NCI-H748 treated with DMSO at 0.1 percent for 48 hours (cell line): ENCODE measurements at regions not wholly inside any gene's neighbourhood (a gene's known extent, or its start where the extent isn't known, plus 50 kb on each side); places are given as distances from the start of the nearest gene placed in this dataset.
"Not testable (repeated sequence)": the region's sequence is repeated elsewhere in the genome, so short reads cannot be mapped to it uniquely, and the experiment has no call there.

Experiments used
- DNase-seq: peaks from one replicate; lab custom pipeline; 2025; lab: John Stamatoyannopoulos, UW

DNA sequence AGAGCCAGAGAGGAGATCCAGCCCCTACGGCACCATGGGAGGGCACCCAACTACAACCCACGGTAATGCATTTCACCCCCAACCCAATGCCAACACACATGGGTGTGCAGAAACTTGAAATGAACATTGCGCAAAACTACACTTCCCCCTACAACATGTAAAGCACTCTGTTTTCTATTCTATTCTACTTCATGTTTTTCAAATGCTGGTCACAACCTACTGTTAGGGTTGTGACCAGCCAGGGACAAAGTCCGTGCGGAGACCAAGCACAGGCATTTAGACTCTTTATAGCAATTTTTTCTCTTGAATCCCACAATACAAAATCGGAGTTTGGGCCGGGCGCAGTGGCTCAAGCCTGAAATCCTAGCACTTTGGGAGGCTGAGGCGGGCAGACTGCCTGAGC is 90.6 kb downstream of the MRPL14 start:
- DNase-seq = no peak

DNA sequence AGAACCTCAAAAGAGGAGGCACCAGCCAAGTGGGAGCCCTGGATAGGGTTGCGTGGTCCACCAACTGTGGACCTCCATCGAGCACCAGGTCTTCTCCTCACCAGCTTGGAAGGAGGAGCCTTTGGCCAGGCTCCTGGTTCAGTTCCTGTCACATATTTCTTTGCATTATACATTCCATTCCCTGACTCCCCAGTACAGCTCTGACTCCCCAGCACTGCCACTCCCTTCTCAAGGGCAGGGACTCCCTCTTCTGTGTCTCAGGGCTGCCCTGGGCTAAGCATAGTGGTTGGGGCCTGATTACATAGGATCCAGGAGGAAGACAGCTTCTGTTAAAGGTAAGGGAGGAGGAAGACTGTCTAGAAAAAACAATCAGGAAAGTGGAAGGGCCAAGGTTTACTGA is 91.1 kb downstream of the MRPL14 start:
- no peak for DNase-seq

DNA sequence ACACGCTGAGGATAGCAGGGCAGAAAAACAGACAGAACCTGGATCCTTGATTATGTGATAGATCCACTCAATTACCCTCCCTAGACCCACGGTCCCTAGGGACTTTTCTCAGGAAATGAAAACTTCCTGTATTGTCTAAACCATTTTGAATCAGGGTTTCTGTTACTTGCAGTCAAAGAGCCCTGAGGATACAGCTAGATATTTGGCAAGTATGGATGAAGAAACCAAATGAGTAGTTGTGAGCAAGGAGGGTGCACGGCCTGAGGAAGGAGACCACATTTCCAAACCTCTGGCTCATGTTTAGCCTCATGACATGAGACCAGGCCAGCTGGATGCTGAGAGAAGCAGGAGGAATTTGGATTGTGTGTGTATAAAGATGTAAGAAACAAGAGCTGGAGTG is 91.6 kb downstream of the MRPL14 start:
- DNase-seq = no peak

DNA sequence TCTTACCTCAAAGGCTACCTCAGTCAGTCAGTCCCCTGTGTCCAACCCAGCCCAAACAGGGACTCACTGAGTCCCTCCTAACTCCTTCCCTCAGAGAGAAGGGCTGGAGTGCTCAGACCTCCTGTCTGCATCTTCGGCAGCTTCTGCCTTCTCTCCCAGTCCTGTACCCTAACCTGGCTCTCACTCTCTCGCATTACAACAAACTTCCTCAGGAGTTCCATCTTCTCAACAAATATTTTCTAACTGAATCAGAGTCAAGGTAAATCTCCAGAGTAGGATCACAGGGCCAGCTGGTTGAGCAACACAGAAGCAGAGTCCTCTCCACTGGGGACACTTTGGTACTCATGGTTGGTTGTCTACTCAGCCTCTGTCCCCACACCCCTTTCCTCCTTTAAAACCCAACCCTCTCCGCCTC is 92.3 kb downstream of the MRPL14 start:
- no peak for DNase-seq

DNA sequence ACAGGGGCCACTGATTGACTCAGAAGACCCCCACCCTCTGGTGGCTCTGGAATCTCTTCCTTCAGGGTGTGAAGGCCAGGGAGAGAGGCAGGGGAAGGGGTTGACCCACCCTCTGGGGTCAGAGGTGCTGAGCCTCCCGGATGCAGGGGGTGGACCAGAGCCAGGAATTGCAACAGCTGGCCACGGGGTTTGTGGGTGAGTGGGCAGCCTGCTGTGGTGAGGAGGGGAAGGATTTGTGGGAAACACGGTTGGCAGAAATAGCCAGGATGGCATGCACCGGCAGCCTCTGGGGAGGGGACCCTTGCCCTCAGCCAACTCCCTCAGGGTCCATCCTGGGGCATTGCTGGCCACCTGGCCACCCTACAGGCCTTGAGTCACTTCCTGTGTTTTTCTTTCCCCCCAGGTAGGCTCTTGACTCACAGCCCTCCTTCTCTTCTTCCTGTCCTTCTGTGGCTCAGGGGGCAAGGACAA is 92.8 kb downstream of the MRPL14 start:
- DNase-seq = no peak

DNA sequence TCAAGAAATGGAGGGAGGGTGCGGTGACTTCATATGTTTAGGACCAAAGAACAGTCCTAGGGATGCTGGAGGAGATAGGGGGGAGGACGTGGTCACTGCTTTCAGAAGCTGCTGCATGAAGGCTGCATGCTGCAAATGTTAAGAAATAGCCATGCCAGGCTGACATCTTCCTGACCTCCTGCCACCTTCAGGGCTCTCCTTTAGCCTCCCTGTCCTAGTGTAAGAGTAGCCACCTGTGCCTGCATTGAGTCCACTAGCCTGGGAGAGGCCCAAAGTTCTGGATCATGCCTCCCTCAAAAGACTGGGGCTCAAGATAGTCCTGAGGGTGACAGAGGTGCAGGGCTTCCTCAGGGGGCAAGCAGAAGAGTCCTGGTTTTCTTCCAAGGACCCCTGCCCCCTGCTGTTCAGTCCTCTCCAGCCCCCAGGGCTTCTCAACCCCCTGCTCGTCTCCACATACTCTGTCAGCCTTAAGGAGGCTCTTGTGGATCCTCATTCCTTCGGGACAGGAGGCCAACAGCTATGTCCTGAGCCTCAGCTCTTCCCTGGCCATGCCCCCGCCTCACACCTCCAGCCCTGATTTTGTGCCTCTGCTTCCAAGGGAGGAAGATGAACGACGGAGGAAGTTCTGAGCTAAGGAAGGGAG is 96.3 kb downstream of the MRPL14 start:
- no peak for DNase-seq

DNA sequence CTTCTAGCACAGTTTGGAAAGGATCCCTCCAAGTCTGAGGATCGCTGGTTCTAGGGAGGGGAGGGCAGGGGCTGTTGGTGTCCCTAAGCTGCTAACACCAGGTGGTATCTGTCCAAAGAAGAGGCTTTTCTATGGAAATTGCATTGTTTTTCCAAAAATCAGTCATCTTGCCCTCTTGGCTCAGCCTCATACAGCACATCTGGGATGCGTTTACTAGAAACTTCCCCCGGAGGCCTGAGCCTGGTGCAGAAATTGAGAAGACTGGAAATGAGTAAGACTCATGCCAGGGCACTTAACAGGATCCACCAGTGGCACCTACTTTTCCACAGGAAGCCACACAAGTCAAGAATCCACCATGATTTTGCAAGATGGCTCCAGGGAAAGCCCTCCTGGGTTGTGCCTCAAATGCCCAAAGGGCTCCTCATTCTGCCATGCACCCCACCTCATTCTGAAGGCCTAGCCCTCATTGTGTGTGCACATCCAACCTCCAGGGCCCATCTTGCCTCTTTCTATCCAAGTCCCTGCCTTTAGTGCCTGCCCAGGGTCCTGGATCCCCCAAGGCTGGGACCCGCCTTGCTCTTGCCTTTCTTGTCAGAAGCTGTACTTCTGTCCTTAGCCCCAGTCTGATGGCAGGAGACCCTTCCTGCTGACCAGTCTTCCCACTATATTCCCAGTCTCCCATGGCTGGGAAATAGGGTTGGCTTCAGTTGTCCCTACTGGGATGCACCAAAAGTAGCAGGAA is 97.6 kb downstream of the MRPL14 start:
- DNase-seq = no peak

DNA sequence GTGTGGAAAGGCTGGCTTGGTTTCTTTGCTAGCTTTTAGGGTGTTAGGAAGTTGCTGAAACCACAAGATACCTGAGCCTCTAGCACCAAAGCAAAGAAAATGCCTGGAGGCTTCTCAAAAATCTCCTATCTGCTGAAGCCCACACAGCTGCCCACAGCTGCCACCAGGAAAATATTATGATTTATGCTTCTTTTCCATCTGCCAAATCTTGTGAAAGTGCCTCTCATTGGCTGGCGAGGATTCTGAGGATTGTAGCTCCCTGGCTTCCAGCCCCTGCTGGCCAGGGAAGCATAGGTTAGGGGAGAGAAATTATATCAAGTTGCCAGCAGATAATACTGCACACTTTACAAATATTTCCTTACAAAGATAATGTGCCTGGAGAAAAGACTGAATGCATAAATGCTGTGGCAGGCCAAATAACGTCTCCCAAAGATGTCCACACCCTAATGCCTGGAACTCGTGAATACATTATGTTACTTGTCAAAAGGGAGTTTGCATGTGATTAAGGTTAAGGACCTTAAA is 98.4 kb downstream of the MRPL14 start:
- no peak for DNase-seq

DNA sequence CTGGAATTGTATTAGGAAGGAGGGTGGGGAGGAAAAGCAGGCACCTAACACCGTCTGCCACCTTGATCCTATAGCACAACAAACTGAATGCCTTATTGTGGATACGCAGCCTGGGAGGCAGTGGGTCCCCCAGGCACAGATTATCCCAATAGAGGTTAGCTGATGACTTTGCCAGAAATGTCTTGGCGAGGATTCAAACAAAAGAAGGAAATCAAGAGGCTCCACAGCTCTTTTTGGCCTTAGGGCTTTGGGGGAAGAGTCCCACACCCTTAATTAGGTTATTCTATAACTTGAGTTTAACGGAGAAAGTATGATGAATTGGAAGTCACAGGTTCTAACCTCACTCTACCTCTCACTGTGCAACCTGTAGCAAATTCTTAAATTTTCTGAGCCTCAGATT is 102.0 kb downstream of the MRPL14 start:
- DNase-seq = no peak

DNA sequence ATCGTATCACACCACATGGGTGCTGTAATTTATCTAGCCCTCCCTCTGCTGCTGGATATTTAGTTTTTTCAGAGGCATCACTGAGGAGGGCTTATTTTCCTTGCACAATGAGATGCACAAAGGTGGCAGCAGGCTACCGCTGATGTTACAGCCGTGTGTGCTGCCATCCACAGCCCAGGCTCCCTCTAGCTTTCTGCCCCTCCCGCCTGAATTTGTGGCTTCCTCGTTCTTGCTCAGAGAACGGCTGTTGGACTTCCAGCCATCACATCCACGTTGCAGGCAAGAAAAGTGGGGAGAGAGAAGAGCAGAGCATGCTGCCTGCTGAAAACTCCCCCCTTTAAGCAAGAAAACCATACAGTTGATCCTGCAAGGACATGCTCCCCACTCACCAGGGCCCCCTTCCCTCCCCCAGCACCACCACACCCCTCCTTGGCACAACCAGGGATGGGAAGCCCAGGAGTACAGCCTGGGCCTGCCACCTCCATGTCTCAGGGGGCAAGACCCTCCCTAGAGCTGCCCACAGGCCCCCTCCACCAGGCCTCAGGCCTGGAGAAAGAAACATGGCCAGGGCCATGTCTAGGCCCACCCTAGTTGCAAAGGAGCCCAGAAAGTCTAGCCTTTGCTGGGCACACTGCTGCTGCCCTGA is 102.6 kb downstream of the MRPL14 start:
- no peak for DNase-seq

DNA sequence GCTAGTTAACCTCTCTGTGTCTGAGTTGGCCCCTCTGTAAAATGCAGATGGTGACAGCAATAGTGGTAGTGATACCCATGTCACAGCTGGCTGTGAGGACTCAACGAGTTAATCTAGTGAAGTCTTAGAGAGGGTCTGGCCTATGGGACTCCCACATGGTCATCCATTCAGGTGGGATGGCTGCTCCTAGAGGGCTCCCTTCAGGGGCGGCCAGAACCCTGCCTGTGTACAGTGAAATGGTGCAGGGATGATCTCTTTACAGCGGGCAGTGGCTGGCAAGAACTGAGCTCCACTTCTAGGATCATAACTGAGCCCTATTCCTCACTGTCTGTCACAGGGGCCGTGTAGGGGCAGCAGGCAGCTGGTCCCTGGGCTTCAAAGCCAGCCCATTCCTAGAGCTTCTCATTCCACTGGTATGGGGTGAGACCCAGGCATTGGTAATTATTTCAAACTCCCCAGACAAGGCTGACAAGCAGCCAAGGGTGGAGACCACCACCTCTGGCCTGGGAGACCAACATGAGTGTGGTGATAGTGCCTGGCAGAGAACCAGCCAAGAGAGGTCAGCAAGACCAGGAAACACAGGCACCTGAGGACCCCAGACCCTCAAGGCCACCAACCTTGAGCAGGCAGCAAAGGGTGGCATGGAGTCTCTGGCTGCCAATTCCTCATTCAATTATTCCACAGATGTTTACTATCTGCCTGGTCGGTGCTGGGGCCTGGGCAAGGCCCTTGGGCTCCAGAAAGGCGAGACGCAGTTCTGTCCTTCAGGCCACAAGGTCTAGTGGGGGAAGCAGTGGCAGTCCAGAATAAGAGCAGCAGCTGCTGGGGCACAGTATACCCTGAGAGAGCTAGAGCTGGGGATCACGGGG is 103.4 kb downstream of the MRPL14 start:
- no peak for DNase-seq

DNA sequence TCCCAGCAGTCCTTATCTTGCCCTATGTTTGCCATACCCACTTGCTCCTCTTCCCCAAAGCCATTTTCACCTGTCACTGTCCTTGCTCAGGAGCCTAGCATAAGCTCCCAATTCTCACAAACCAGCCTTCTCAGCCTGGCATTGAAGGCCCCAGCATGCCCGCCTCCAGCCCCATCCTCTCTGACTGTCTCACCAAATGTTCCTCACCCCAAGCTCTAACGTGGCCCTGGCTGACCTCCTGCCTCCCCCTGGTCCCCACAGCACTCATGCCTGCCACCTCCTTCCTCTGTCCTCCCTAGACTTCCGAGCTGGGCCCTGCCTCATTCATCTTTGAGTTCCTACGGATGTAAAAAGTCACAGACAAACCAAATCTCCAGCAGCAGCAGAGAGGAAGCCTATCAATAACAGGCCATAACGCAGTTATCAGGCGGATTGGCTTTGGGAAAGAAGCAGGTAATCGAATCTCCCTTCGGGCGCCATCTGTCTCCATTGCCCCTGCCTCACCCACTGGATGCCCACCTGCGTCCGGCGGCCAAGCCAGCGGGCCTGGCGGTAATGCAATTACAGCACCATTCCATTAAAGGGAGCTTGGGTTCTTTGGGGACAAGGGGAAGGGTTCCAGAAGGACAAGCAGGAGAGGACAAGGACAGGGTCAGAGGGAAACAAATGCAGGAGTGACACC is 104.4 kb downstream of the MRPL14 start:
- no peak for DNase-seq

DNA sequence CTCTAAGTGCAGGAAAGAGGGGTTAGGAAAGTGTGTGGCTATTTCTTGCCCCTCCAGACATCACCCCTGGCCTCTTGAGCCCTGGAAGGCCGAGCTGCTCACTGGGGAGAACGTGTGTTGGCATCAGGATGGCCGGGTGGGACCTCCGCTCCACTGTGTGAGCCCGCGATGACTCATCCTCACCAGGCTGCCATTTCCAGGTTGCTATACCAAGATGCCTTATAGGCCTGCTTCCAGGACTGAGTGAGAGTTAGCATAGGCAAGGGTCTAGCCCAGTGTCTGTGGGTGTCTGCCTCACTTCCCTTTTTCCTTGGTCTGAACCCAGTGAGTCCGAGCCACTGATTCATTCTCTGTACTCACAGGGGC is 105.0 kb downstream of the MRPL14 start:
- no peak for DNase-seq

DNA sequence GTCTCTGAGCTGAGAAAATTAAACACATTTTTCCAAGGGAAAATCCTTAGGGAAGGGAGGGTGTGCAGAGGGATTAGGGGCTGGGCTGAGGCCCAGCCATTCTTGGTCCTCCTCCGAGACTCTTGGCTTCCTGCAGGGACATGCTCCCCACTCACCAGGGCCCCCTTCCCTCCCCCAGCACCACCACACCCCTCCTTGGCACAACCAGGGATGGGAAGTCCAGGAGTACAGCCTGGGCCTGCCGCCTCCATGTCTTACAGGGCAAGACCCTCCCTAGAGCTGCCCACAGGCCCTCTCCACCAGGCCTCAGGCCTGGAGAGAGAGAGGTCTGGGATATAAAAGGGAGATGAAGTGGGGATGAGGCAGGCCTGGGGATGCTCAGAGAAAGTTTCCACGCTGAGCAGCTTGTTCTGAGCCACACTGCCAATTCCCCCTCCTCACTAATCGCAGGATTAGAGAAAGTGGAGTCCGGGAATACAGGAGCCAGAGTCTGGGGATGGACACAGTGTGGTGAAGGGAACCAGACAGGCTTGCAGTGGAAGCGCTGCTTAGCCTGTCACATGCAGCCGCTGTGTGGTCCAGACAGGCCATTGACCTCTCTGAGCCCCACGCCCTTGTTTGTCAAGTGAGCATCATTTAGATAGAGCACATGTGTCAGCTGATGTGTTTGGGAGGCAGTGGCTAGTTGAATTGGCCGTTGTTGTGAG is 105.5 kb downstream of the MRPL14 start:
- DNase-seq = no peak

DNA sequence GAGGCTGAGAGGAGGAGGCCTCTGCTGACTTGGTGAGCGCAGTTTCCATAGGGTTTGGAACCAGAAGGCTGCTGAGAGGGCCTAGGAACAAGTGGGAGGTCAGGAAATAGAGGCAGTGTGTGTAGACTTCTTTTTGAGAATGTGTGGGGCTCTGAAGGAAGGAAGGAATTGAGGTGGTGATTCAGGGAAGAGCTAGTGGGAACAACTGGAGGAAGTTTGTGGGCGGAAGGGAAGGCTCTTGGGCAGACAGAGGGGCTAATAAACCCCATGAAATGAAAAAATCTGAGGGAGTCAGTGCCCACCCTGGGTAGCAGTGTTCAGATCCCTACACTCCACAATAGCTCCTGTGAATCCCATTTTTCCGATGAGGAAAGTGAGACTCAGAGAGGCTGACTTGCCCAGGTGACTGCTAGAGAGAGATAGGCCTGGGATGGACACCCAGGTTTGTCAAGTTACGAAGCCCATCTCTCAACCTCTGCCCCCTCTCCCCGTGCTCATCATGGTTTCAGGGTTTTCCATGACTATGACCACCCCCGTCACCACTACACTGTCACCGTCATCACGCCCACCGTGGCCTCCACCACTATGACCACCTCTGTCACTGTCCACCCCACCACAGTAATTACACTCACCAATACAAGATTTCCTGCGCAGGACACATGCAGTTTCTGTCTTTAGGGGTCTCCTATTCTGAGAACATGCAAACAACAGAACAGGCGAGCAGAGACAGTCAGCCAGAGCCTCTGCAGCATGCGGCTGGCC is 106.4 kb downstream of the MRPL14 start:
- DNase-seq = no peak

DNA sequence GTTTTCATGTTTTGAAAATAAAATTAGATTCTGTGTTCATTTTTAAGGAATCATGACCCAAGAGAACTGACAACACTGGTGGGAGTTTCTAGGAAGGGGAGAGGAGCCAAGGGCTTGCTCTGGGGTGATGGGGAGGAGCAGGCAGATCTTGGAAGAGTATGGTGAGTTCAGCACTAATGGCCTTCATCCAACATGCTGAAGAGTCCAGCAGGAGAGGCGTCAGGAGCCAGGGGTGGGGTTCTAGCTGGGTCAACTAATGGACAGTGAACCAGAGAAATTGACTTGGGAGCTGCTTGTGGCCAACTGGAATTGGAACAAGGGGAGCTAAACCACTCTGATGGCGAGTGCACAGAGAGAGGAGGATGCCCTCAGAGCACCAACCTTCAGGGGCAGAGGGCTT is 107.1 kb downstream of the MRPL14 start:
- no peak for DNase-seq

DNA sequence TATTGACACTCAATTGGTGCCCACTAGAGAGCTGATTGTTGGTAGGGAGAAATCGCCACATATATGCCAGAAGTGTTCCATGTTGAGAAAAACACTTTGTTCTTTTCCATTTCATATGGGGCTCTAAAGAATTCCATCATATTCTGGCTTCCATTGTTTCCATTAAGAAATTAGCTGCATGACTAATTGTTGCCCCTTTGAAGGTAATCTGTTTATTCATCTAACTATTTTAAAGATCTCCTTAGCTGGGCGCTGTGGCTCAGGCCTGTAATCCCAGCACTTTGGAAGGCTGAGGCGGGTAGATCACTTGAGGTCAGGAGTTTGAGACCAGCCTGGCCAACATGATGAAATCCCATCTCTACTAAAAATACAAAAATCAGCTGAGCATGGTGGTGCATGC is 109.9 kb downstream of the MRPL14 start:
- not testable (repeated sequence) for DNase-seq

DNA sequence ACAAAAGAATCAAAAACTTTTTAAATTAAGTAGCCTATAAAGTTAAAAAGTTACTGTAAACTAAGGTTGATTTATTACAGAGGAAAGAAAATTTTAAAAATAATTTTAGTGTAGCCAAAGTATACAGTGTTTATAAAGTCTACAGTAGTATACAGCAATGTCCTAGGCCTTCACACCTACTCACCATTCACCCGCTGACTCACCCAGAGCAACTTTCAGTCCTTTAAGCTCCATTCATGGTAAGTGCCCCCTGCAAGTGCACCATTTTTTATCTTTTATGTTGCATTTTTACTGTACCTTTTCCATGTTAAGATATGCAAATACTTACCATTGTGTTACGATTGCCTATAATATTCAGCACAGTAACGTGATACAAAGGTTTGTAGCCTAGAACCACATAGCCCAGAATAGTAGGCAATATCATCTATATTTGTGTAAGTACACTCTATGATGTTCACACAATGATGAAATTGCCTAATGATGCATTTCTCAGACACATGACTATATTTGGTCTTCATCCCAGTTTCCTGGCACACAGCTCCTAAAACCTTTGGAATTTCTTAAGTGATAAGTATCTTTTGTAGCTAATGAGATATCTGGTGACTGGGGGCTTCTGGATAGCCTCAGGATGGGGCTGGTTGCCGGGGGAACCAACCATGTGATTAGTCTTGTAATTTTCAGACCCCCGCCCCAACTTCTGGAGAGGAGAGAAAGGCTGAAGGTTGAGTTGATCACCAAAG is 111.0 kb downstream of the MRPL14 start:
- no peak for DNase-seq

DNA sequence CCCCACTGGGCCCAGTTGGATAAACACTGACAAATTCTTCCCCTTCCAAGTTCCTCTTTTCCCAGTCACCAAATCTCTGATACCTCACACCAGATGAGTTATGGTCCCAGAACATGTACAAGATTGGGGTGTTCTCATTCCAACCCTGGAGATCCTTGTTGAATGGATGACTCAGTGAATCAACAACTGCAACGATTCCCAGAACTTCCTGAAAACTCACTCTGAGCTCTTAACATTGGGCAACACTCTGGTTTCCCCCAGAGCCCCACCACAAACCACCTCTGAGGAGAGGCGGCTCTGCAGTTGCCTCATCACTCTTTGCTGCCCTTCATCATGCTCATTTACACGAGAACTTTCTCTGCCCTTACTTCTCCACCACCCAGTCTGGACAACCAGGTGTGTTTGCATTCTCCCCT is 115.2 kb downstream of the MRPL14 start:
- no peak for DNase-seq
